PC-3 (cell line): ENCODE measurements at regions not wholly inside any gene's neighbourhood (a gene's known extent, or its start where the extent isn't known, plus 50 kb on each side); places are given as distances from the start of the nearest gene placed in this dataset.

ENCODE experiments used
- EZH2 ChIP-seq: fragments of 300-600 bp; sonication (generic); IDR thresholded peaks from one replicate; pipeline ENCODE4 v1.6.1; 2017; ENCODE audit warnings: antibody characterized with exemption, mild to moderate bottlenecking, low read length; ENCODE audit not compliant: unreplicated experiment
- TF ChIP-seq, protein P1 (sequence below): fragments of 300-600 bp; sonication (generic); conservative IDR thresholded peaks from 2 replicates; pipeline ENCODE4 v1.5.1; 2017; ENCODE audit warnings: antibody characterized with exemption, low read depth, mild to moderate bottlenecking, low read length

DNA sequence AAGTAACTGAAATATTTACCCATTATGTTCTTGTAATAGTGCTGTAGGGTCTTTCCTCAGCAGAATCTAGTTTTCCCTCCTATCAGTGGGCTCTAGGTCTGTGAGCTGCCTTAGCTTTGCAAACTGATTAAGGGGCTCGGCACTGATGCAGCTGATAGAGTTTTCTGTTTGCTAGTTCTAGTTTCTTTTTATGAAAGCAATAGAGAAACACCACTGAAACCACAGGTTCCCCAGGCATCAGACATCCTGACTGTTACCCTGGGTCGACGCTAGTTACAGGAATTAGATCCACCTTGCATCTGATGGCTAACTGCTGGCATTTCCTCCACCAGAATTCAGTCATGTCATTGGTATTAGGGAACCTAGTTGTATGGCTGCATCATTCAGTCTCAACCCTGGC lies 225.0 kb upstream of the VCX start:
- TF ChIP-seq, protein P1, sequence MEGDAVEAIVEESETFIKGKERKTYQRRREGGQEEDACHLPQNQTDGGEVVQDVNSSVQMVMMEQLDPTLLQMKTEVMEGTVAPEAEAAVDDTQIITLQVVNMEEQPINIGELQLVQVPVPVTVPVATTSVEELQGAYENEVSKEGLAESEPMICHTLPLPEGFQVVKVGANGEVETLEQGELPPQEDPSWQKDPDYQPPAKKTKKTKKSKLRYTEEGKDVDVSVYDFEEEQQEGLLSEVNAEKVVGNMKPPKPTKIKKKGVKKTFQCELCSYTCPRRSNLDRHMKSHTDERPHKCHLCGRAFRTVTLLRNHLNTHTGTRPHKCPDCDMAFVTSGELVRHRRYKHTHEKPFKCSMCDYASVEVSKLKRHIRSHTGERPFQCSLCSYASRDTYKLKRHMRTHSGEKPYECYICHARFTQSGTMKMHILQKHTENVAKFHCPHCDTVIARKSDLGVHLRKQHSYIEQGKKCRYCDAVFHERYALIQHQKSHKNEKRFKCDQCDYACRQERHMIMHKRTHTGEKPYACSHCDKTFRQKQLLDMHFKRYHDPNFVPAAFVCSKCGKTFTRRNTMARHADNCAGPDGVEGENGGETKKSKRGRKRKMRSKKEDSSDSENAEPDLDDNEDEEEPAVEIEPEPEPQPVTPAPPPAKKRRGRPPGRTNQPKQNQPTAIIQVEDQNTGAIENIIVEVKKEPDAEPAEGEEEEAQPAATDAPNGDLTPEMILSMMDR = no peak
- no peak for TF ChIP-seq EZH2
